ENCODE measurements at regions not wholly inside any gene's neighbourhood (a gene's known extent, or its start where the extent isn't known, plus 50 kb on each side); places are given as distances from the start of the nearest gene placed in this dataset.

DNA sequence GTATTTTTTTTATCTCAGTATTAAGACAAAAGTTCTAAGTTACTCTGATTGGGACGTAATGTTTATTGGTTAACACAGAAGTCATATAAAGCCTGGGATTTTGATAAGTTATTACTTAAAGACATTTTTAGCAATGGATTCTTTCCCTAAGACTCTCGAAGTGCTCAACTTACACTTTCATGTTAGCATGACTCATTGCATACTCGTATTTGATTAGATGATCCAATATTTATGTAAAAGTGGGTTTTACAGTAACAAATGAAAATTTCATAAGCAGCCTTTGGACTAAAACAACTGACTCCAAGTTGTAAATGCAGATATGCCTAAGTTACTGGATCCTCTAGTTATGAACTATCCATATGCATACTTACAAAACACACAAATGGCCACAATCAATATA lies 567.7 kb upstream of the NUDT12 start:
- TF ChIP-seq NFIC (IDR thresholded peaks at IDR 0.05) (no peak), EP300 (IDR thresholded peaks at IDR 0.05; ENCODE audit: borderline replicate concordance) (no peak), RAD21 (IDR thresholded peaks at IDR 0.05; ENCODE audit: low read depth) (no peak), EGR1 (IDR thresholded peaks at IDR 0.05) (no peak), FOXM1 (IDR thresholded peaks at IDR 0.05; ENCODE audit: borderline replicate concordance, low read depth) (no peak), CREB1 (IDR thresholded peaks at IDR 0.05; ENCODE audit: low read depth) (no peak), TAF1 (IDR thresholded peaks at IDR 0.05; ENCODE audit: low read depth) (no peak), CEBPB (IDR thresholded peaks at IDR 0.05) (no peak), TEAD4 (IDR thresholded peaks at IDR 0.05) (no peak), ZBTB7A (IDR thresholded peaks at IDR 0.05; ENCODE audit: low read depth) (no peak)
- TF ChIP-seq, protein P1, sequence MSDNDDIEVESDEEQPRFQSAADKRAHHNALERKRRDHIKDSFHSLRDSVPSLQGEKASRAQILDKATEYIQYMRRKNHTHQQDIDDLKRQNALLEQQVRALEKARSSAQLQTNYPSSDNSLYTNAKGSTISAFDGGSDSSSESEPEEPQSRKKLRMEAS (IDR thresholded peaks at IDR 0.05): no peak
- TF ChIP-seq, protein P2, sequence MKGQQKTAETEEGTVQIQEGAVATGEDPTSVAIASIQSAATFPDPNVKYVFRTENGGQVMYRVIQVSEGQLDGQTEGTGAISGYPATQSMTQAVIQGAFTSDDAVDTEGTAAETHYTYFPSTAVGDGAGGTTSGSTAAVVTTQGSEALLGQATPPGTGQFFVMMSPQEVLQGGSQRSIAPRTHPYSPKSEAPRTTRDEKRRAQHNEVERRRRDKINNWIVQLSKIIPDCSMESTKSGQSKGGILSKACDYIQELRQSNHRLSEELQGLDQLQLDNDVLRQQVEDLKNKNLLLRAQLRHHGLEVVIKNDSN (IDR thresholded peaks at IDR 0.05): no peak
- TF ChIP-seq, protein P3, sequence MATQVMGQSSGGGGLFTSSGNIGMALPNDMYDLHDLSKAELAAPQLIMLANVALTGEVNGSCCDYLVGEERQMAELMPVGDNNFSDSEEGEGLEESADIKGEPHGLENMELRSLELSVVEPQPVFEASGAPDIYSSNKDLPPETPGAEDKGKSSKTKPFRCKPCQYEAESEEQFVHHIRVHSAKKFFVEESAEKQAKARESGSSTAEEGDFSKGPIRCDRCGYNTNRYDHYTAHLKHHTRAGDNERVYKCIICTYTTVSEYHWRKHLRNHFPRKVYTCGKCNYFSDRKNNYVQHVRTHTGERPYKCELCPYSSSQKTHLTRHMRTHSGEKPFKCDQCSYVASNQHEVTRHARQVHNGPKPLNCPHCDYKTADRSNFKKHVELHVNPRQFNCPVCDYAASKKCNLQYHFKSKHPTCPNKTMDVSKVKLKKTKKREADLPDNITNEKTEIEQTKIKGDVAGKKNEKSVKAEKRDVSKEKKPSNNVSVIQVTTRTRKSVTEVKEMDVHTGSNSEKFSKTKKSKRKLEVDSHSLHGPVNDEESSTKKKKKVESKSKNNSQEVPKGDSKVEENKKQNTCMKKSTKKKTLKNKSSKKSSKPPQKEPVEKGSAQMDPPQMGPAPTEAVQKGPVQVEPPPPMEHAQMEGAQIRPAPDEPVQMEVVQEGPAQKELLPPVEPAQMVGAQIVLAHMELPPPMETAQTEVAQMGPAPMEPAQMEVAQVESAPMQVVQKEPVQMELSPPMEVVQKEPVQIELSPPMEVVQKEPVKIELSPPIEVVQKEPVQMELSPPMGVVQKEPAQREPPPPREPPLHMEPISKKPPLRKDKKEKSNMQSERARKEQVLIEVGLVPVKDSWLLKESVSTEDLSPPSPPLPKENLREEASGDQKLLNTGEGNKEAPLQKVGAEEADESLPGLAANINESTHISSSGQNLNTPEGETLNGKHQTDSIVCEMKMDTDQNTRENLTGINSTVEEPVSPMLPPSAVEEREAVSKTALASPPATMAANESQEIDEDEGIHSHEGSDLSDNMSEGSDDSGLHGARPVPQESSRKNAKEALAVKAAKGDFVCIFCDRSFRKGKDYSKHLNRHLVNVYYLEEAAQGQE (IDR thresholded peaks at IDR 0.05; ENCODE audit: low read depth): no peak
